ENCODE measurements at regions not wholly inside any gene's neighbourhood (a gene's known extent, or its start where the extent isn't known, plus 50 kb on each side); places are given as distances from the start of the nearest gene placed in this dataset.

DNA sequence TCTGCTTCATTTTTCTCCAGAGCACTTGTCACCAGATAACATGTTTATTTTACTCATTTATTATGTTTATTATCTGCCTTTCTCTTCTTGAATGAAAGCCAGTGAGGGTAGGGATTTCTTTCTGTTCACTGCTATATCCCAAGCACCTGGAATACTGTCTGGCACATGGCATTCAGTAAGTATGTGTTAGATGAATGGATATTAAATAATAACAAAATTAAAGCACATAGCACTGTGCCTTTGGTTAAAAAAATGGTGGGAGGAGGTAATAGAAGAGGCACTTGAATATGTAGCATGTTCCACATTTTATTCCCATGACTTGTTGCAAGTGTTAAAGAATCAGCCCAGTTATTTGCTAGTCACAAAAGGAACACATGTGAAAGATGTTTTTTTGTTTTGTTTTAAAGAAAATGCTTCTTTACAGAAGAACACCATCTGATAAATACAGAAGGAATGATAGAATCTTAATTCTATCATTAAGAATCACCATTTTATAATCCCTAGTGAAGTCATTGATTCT lies 151.0 kb downstream of the DLEU7 start:
- intact Hi-C loops (cut with micrococcal nuclease), result no loop called here
- Histone ChIP-seq H2BK5ac (ENCODE audit: low read depth, low read length, poor library complexity, severe bottlenecking) (no peak overlapping the region), H3K27ac (ENCODE audit: insufficient read depth, low read length) (no peak overlapping the region), H3K36me3 (ENCODE audit: control insufficient read depth, insufficient read depth, low read length) (no peaks in the 10 kb centered on the region), H3K4ac (ENCODE audit: low read depth, low read length) (no peak overlapping the region), H3K4me3 (ENCODE audit: insufficient read depth, low read depth, low read length) (no peak overlapping the region), H3K4me2 (ENCODE audit: low read depth, low read length) (no peak overlapping the region), H3K9me1 (ENCODE audit: insufficient read depth, low read length) (no peaks in the 10 kb centered on the region), H4K20me1 (ENCODE audit: insufficient read depth, low read length) (no peaks in the 10 kb centered on the region), H2BK15ac (ENCODE audit: low read depth, low read length) (no peak overlapping the region), H2AK9ac (replicated peaks; ENCODE audit: low read depth, low read length, poor library complexity) (no peak overlapping the region), H3K9ac (ENCODE audit: low read depth, low read length) (no peak overlapping the region), H3K18ac (ENCODE audit: low read depth, low read length) (no peak overlapping the region), H2BK120ac (ENCODE audit: low read depth, low read length) (no peak overlapping the region), H3K27me3 (ENCODE audit: control insufficient read depth, insufficient read depth, low read length) (peaks cover 21% of the 10 kb centered on the region), H3K79me1 (ENCODE audit: low read depth in 1 of 2, low read length in 2 of 2) (no peaks in the 10 kb centered on the region), H4K91ac (ENCODE audit: insufficient read depth, low read depth, low read length) (no peak overlapping the region), H2AFZ (replicated peaks; ENCODE audit: low read length, poor library complexity) (no peak overlapping the region), H4K8ac (ENCODE audit: low read depth in 2 of 2, low read length in 2 of 2) (no peak overlapping the region), H3K56ac (ENCODE audit: extremely low read depth, insufficient read depth, low read length) (no peak overlapping the region), H2AK5ac (ENCODE audit: low read depth, low read length) (no peak overlapping the region), H2BK20ac (ENCODE audit: low read depth, low read length) (no peak overlapping the region), H3K23ac (ENCODE audit: low read depth, low read length) (no peak overlapping the region), H4K5ac (ENCODE audit: low read depth, low read length) (no peak overlapping the region), H3K14ac (replicated peaks; ENCODE audit: low read depth, low read length) (no peak overlapping the region), H3K9me3 (ENCODE audit: control insufficient read depth, insufficient read depth, low read length) (no peaks in the 10 kb centered on the region), H3K4me1 (ENCODE audit: control insufficient read depth, insufficient read depth, low read length) (no peaks in the 10 kb centered on the region)
- dilution Hi-C loops (cut with HindIII; ENCODE audit: low sequenced_read_pairs, unreplicated experiment), result no loop called here
- ChIA-PET POLR2A (ENCODE audit: unreplicated experiment) (no interaction called here), CTCF (no interaction called here)
- no TSS peak for BruUV-seq (replicated peaks)
- no peak for DNase-seq
- no peak for ATAC-seq (ENCODE audit: low read depth)
- in situ Hi-C loops (cut with MboI; ENCODE audit: low sequenced_read_pairs), result no loop called here
- TF ChIP-seq CHD1 (IDR thresholded peaks at IDR 0.05; ENCODE audit: low read depth, low read length) (no peak), RFX5 (IDR thresholded peaks at IDR 0.05; ENCODE audit: low read depth, low read length) (no peak)
